ENCODE measurements at regions not wholly inside any gene's neighbourhood (a gene's known extent, or its start where the extent isn't known, plus 50 kb on each side); places are given as distances from the start of the nearest gene placed in this dataset.
"Not testable (repeated sequence)": the region's sequence is repeated elsewhere in the genome, so short reads cannot be mapped to it uniquely, and the experiment has no call there.

GRCh38 chr4:125750399-125750798 is 435.6 kb downstream of the FAT4 start:
- DNase-seq (ENCODE audit: low spot score) = no peak

DNA sequence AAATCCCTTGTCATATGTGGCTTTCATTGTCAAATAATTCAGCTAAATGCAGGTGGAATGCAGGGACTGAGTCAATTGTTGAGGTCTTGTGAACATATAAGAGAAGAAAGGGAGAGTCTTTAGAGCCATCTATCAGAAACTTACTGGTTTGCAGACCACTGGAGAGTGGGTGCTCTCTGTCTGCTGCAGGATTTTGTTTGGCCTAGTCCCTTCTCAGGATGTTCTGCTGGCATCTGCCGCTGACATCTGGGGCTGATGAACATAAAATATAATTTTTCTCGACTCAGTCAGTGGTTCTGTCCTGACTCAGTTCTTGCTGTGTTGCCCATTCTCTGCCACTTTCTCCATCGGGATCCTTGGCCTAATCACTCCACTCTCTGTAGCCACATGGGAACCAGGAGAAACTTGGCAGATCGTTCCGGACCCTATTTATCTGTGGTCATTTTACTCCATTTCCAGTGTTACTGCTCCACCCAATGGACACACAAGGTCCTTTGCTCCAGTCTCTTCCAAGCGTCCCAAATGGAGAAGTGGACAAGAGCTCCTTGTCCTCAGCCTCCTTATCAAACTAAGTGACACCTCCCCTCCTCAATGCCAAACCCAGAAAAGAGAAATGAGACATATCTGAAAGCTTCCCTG is 436.2 kb downstream of the FAT4 start:
- no peak for DNase-seq (ENCODE audit: low spot score)

GRCh38 chr4:125758438-125758837 is 443.7 kb downstream of the FAT4 start:
- no peak for DNase-seq (ENCODE audit: low spot score)

DNA sequence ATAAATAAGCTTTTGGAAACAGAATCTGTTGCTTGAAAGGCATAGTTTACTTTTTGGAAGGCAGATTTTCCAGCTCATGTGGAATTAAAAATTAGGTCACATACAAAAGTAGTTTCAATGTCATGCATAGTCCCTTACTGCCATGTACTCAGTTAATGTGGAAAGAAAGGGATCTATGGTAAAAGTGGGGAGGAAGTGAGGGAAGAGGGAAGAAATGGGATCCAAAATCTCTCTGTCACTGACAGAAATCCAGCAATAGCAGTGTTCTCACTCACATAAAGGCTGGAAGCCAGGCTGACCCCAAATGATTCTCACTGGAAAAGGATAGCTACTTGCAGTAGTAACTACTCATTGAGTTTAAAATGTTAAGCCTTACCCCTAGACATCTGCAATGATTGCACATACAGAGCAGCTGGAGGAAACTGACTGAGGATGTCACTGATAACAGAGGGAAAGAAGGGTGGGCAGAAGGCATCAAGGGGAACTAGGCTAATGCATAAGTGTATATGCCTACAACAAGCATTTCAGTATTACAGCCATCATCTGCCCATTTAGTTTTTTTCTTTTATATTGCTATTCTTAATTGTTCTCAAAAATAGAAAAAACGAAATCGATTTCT is 445.6 kb downstream of the FAT4 start:
- no peak for DNase-seq (ENCODE audit: low spot score)

DNA sequence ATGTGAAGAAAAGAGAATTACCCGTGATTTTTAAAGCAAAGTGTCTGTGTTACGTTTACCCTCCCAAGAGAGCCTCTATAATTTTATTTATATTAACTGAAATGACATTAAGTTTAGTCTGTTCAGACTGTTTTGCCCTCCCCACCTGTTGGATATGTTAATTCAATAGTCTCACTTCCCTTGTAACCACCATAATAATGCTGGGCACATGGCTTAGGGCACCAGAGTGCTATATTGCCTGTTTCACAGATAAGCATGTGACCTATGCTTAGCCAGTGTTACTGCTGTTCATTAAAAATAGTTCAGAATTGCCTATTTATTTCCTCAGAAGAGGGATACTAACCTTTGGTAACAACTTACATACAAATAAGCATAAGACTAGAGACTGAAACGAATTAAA is 446.2 kb downstream of the FAT4 start:
- DNase-seq (ENCODE audit: low spot score) = no peak

GRCh38 chr4:125762537-125762936 is 447.8 kb downstream of the FAT4 start:
- no peak for DNase-seq (ENCODE audit: low spot score)

GRCh38 chr4:125765941-125766340 is 451.2 kb downstream of the FAT4 start:
- DNase-seq (ENCODE audit: low spot score) = no peak

DNA sequence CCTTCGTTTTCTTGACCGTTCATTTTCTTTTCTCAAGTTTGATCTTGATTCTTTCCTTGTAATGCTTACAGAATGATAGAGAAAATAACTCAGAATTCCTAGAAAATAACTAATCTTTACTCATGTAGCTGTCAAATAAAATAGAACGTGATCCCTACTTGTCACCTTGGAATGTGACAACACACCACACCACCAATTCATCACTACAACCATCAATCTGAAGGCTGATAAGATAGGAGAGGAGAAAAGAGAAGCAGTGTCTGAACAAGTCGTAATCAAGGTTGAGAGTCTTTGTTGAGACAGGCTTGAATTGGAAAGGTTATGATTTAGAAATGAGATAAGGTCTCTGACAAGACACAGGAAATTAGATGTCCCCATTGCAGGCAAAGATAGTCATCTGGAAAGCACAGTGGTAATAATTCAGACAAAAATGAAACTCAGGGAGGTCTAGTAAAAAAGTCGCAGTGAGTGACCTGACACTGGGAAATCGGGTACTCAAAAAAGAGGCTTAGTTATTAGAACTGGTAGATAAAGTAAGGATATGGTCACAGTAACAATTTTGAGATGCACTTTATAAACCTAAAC is 456.2 kb downstream of the FAT4 start:
- no peak for DNase-seq (ENCODE audit: low spot score)

GRCh38 chr4:125772680-125773079 is 457.9 kb downstream of the FAT4 start:
- DNase-seq (ENCODE audit: low spot score) = no peak

- DNase-seq (ENCODE audit: low spot score) = no peak
These were observed 458.7 kb downstream of the FAT4 start for GRCh38 chr4:125773502-125773901.

DNA sequence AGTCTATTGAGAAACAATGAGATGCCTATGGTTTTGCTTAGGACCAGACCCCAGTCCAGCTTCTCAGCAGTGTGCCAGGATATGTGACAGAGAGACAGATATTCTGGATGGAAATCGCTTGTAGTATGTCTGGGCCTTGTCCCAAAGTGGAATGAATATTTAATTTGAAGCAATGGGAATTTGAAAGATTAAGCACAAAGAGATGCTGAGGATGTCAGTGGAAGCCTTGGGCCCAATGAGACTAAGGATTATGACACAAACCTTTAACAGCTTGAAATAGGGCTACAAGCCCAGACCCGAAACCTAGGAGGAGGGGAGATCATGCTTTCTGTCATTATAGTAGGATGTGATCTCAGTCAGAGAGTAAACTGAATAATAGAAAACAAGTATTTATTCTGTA is 459.2 kb downstream of the FAT4 start:
- DNase-seq (ENCODE audit: low spot score) = no peak

DNA sequence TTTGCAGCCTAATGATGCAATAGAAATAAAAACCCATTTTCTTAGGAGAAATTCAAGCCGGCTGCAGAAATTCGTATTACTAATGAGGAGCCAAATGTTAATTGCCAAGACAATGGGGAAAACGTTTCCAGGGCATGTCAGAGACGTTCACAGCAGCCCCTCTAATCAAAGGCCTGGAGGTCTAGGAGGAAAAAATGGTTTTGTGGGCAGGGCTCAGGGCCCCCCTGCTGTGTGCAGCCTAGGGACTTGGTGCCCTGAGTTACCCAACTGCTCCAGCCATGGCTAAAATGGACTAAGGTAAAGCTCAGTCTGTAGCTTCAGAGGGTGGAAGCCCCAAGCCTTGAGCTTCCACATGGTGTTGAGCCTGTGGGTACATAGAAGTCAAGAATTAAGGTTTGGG is 461.4 kb downstream of the FAT4 start:
- no peak for DNase-seq (ENCODE audit: low spot score)

DNA sequence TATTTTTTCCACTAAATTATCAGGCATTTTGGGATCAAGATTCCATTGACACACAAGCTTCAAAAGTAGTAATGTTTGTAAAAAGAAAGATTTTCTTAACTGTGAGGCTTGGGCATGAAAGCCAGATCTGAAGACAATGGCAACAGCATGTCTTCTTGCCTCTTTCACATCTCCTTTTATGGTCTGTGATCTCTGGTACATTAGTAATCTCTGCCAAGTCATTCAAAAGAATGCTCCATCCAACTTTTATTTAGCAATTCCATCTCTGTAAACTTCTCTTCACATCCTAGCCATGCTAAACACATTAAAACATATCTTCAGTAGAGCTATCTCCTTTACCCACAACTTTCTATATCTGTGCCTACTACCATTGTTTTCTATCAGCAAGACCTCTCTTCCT is 465.4 kb downstream of the FAT4 start:
- DNase-seq (ENCODE audit: low spot score) = no peak

DNA sequence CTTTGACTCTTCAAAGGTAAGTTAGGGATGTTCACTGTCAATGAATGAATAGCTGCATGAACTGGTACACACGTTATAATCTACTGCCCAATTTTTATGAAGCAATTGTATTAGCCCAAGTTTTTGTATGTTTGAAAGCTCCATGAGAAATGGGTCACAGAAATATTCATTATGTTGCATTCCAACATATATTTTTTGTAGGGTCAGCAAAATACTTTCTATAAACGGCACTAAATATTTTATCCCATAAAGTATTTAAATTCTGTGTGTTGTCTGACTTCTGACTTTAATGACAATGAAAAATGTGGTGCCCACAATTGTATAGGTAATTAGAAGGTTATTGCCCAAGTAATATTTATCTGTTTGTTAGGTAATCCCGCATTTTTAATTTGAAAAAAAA is 466.0 kb downstream of the FAT4 start:
- DNase-seq (ENCODE audit: low spot score) = no peak

- DNase-seq (ENCODE audit: low spot score) = no peak
These were observed 466.9 kb downstream of the FAT4 start for GRCh38 chr4:125781651-125782050.

DNA sequence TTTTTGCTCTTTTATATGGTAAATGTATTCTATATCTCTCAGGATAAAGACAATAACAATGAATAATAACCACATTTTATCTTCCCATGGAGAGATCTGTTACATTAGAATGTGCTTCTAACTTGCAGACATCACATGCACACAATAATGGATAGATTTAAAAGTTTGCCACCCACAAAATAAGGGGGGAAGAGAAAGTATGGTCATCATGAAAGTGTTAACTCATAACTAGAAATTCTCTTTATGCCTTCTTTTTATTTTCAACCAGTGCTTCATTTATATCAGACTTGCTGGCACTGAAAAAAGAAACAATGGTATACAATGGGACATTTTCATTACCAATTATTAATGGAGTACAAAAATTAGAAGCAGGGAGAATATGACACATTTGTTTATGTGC is 470.0 kb downstream of the FAT4 start:
- DNase-seq (ENCODE audit: low spot score) = no peak

DNA sequence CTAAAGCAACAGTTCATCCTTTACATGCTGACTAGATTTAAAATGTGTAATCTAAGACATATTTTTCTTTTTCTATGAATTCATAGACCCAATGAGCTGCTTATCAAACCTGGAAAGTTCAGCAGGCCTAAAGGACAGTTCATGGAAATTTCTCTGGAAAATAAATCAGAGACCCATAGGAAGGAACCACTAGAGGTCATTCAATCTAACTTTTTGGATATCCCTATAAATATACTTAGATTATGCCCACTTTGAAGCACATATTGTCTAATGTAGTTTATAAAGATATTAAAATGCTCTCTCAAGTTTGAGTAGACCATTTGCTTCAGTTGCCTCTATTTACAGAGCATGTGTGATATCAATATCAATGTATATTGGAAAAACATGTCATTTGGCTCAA is 473.0 kb downstream of the FAT4 start:
- DNase-seq (ENCODE audit: low spot score) = no peak

GRCh38 chr4:125789023-125789422 is 474.3 kb downstream of the FAT4 start:
- no peak for DNase-seq (ENCODE audit: low spot score)

DNA sequence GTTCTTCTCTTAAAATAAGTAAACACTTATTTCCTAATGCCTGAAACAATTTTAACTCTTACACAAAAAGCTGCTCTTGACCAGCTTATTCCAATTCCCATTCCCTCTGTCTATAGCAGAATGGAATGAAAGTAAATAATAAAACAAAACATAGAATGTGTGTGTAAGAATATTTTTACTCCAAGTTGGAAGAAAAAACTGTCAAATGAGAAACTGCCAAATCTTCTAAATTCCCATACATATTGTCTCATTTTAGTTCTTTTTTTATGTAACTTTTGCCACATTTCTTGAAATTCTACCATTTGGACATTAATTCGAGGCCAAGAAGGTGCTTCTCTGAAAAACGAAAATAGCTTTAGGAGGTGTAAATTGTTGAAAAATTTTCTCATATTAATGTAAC is 477.1 kb downstream of the FAT4 start:
- no peak for DNase-seq (ENCODE audit: low spot score)

GRCh38 chr4:125794989-125795388 is 480.2 kb downstream of the FAT4 start:
- no peak for DNase-seq (ENCODE audit: low spot score)

- no peak for DNase-seq (ENCODE audit: low spot score)
These were observed 481.4 kb downstream of the FAT4 start for GRCh38 chr4:125796138-125796537.

- DNase-seq (ENCODE audit: low spot score) = not testable (repeated sequence)
These were observed 482.9 kb downstream of the FAT4 start for GRCh38 chr4:125797621-125798020.

DNA sequence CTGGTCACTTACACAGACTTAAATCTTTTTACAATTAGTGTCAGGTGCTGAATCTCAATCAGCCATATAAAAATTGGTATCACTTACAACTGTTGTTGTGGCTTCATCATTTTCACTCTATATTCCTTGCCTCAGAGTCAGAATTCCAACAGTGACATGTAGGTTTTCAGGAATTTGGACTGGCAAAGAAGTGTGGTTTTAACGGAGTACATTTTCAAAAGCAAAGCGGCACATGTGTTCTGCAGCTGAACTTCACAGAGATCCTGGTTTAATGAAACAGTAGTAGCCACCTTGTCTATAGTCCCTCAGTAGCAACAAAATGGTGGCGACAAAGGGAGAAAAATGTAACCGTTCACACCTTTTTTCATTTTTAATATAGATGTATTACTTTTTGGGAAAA is 486.6 kb downstream of the FAT4 start:
- DNase-seq (ENCODE audit: low spot score) = no peak

DNA sequence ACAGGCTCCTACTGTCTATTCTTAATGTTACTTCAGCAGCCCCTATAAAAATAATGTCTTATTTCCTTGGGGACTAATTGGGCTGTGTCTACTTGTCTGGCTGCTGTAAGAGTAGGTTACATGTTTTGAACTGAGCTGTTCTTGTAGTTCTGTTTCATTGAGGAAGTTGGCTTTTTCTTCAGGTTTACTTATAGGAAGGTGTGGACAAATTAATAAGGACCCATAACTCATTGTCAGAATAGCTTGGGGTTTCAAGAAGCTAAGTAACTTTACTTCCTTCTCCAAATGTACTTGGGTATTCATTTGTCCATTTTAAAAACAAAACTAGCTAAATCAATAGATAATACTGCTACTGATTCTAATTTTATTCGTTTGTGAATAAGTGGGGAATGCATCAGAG is 487.2 kb downstream of the FAT4 start:
- DNase-seq (ENCODE audit: low spot score) = no peak

All from mucosa of gallbladder (tissue), 1 donor.